Fibroblast of lung (primary cell): ENCODE measurements at regions not wholly inside any gene's neighbourhood (a gene's known extent, or its start where the extent isn't known, plus 50 kb on each side); places are given as distances from the start of the nearest gene placed in this dataset.
"Not testable (repeated sequence)": the region's sequence is repeated elsewhere in the genome, so short reads cannot be mapped to it uniquely, and the experiment has no call there.

Experiments used
- DNase-seq, 2 donors: peaks; one replicate each; pipeline versions ENCODE4 v3.0.0 to v3.0.0-alpha.2; 2010; ENCODE audit warnings: low read depth in 2 of 2
- H2AFZ ChIP-seq: 2 replicates; pipeline ENCODE4 v1.5.1; 2012; ENCODE audit warnings: low read length, control low read depth, inconsistent platforms
- H3K27ac ChIP-seq: 2 replicates; pipeline ENCODE4 v1.5.1; 2011; ENCODE audit warnings: low read length, control low read depth; ENCODE audit not compliant: insufficient read depth
- H3K27me3 ChIP-seq: 2 replicates; pipeline ENCODE4 v1.5.1; 2011; ENCODE audit warnings: mild to moderate bottlenecking, low read length; ENCODE audit not compliant: control insufficient read depth, insufficient read depth
- H3K36me3 ChIP-seq: 2 replicates; pipeline ENCODE4 v1.5.1; 2011; ENCODE audit warnings: low read length; ENCODE audit not compliant: control insufficient read depth, insufficient read depth
- H3K4me1 ChIP-seq: 2 replicates; pipeline ENCODE4 v1.5.1; 2011; ENCODE audit warnings: low read length; ENCODE audit not compliant: control insufficient read depth, insufficient read depth; ENCODE audit errors: extremely low read depth
- H3K4me2 ChIP-seq: 2 replicates; pipeline ENCODE4 v1.5.1; 2011; ENCODE audit warnings: low read length, control low read depth; ENCODE audit not compliant: insufficient read depth; ENCODE audit errors: extremely low read depth
- H3K4me3 ChIP-seq, 4 experiments: fragments of 200-600 bp in 1 of 4; sonication (generic) in 1 of 4; replicated peaks in 1 of 4; 2 replicates each; pipeline ENCODE4 v1.5.1; 2011 to 2016; ENCODE audit warnings: low read length in 4 of 4, low read depth in 3 of 4, mild to moderate bottlenecking in 3 of 4, control low read depth in 2 of 4, inconsistent platforms in 1 of 4, mixed read lengths in 1 of 4; ENCODE audit not compliant: insufficient read depth in 1 of 4; ENCODE audit errors: control extremely low read depth in 1 of 4
- H3K79me2 ChIP-seq: 2 replicates; pipeline ENCODE4 v1.5.1; 2012; ENCODE audit warnings: mild to moderate bottlenecking, low read length, inconsistent platforms; ENCODE audit not compliant: control insufficient read depth, insufficient read depth
- H3K9ac ChIP-seq: 2 replicates; pipeline ENCODE4 v1.5.1; 2011; ENCODE audit warnings: mild to moderate bottlenecking, low read length, control low read depth; ENCODE audit not compliant: insufficient read depth
- H3K9me3 ChIP-seq: 2 replicates; pipeline ENCODE4 v1.5.1; 2012; ENCODE audit warnings: low read depth, low read length; ENCODE audit not compliant: control insufficient read depth, insufficient read depth
- H4K20me1 ChIP-seq: 2 replicates; pipeline ENCODE4 v1.5.1; 2011; ENCODE audit warnings: low read length; ENCODE audit not compliant: control insufficient read depth, insufficient read depth; ENCODE audit errors: extremely low read depth
- EZH2 ChIP-seq: IDR thresholded peaks from 2 replicates; pipeline ENCODE4 v1.5.1; 2012; ENCODE audit warnings: low read length, control low read depth, mild to moderate bottlenecking; ENCODE audit errors: missing control alignments
- TF ChIP-seq, protein P1 (sequence below), 2 donors: IDR thresholded peaks in 1 of 2; conservative IDR thresholded peaks in 1 of 2; 1 replicate in 1 of 2; 2 replicates in 1 of 2; pipeline ENCODE4 v1.5.1; 2011 to 2012; ENCODE audit warnings: low read length in 2 of 2, control low read depth in 1 of 2, inconsistent platforms in 1 of 2, low read depth in 1 of 2, mild to moderate bottlenecking in 1 of 2

DNA sequence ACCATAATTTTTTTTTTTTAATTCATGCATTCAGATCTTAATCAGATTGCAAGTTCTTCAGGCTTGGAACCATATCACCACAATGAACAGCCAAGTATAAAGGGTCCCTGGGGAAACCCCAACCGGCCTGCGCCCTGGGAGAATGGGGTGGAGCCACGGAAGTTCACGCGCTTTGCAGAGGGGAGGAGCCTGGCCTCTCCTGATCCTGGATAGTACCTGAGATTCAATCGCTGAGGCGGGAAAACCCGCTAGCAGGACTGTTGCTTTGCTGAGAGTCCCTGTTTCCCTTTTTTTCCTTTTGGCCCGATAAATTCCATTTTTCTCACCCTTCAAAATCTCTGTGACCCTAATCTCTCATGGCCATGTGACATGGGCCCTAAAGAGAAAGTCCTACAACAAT, 385.1 kb downstream of the IRS2 start:
- H3K36me3 ChIP-seq, result no peaks in the 10 kb centered on the region
- no peak overlapping the region for H3K9ac ChIP-seq
- H3K4me3 ChIP-seq, result no peak overlapping the region
- H3K79me2 ChIP-seq, result no peaks in the 10 kb centered on the region
- H3K27ac ChIP-seq, result no peak overlapping the region
- DNase-seq, result no peak
- no peaks in the 10 kb centered on the region for H4K20me1 ChIP-seq
- H3K4me1 ChIP-seq, result no peaks in the 10 kb centered on the region
- no peak for TF ChIP-seq EZH2
- TF ChIP-seq, protein P1, sequence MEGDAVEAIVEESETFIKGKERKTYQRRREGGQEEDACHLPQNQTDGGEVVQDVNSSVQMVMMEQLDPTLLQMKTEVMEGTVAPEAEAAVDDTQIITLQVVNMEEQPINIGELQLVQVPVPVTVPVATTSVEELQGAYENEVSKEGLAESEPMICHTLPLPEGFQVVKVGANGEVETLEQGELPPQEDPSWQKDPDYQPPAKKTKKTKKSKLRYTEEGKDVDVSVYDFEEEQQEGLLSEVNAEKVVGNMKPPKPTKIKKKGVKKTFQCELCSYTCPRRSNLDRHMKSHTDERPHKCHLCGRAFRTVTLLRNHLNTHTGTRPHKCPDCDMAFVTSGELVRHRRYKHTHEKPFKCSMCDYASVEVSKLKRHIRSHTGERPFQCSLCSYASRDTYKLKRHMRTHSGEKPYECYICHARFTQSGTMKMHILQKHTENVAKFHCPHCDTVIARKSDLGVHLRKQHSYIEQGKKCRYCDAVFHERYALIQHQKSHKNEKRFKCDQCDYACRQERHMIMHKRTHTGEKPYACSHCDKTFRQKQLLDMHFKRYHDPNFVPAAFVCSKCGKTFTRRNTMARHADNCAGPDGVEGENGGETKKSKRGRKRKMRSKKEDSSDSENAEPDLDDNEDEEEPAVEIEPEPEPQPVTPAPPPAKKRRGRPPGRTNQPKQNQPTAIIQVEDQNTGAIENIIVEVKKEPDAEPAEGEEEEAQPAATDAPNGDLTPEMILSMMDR (conservative IDR thresholded peaks at IDR 0.05 in 1 of 2, IDR thresholded peaks at IDR 0.05 in 1 of 2; ENCODE audit: low read depth in 1 of 2, low read length in 2 of 2), result no peak
- H3K4me2 ChIP-seq, result no peak overlapping the region
- no peaks in the 10 kb centered on the region for H3K9me3 ChIP-seq
- H3K27me3 ChIP-seq, result no peaks in the 10 kb centered on the region
- no peak overlapping the region for H2AFZ ChIP-seq

DNA sequence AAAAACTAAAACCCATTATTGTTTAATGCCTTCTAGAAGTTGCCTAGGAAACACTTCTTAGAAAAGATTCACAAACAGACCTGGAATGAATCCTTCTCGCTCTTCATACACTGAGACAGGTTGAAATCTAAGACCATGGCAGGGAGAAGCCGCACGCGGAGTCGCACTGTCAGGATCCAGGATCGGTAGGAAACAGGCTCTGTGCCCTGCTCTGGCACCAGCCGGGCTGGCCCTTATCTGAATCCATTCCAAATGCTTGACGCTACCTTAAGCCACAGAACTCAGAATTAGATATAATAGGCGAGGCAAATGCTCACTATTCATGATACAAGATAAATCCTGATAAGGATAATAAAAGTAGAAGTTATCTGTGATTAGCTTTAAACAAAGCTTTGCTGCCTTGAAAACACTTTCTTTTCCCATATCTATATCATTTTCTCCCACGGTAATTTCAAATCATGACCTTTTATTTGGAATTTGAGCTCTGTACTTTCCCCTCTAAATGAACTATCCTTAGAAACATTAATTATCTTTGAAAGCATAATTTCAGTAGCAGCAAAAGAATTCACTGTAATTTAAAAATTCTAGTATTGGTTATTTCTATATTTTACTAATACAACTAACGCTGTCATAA, 385.6 kb downstream of the IRS2 start:
- no peak overlapping the region for H2AFZ ChIP-seq
- DNase-seq, result peak in 1 of 2 donors; percentile 6
- H3K36me3 ChIP-seq, result no peaks in the 10 kb centered on the region
- no peaks in the 10 kb centered on the region for H3K4me1 ChIP-seq
- no peak overlapping the region for H3K4me3 ChIP-seq
- H3K4me2 ChIP-seq, result no peak overlapping the region
- H3K27ac ChIP-seq, result no peak overlapping the region
- no peaks in the 10 kb centered on the region for H3K9me3 ChIP-seq
- no peak overlapping the region for H3K9ac ChIP-seq
- H3K79me2 ChIP-seq, result no peaks in the 10 kb centered on the region
- H4K20me1 ChIP-seq, result no peaks in the 10 kb centered on the region
- H3K27me3 ChIP-seq, result no peaks in the 10 kb centered on the region
- TF ChIP-seq EZH2, result no peak
- TF ChIP-seq, protein P1 (conservative IDR thresholded peaks at IDR 0.05 in 1 of 2, IDR thresholded peaks at IDR 0.05 in 1 of 2; ENCODE audit: low read depth in 1 of 2, low read length in 2 of 2), result no peak

DNA sequence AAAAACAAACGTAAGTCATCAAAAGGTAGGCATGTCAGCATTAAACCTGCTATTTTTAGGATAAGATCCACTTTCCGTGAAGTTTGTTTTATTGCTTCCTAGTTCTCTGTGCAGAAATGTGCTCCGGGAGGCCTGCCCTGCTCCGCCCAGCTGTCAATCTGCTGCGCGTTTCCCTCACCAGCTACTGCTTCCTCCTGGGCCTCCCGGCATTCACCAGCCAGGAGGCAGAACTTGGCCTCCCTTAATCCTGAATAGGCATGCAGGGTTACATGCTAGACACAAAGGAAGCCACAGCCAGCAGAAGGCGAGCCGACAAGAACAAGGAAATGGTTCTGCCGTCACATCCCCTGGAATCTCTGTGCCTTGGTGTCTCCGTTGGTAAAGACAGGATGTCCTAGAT, 386.2 kb downstream of the IRS2 start:
- H3K79me2 ChIP-seq, result no peaks in the 10 kb centered on the region
- no peak for TF ChIP-seq EZH2
- TF ChIP-seq, protein P1 (conservative IDR thresholded peaks at IDR 0.05 in 1 of 2, IDR thresholded peaks at IDR 0.05 in 1 of 2; ENCODE audit: low read depth in 1 of 2, low read length in 2 of 2), result no peak
- no peaks in the 10 kb centered on the region for H3K9me3 ChIP-seq
- no peaks in the 10 kb centered on the region for H3K36me3 ChIP-seq
- H3K4me2 ChIP-seq, result no peak overlapping the region
- no peak overlapping the region for H3K4me3 ChIP-seq
- DNase-seq, result peak in 1 of 2 donors; percentile 10
- no peak overlapping the region for H3K9ac ChIP-seq
- no peak overlapping the region for H2AFZ ChIP-seq
- no peaks in the 10 kb centered on the region for H4K20me1 ChIP-seq
- no peaks in the 10 kb centered on the region for H3K27me3 ChIP-seq
- H3K4me1 ChIP-seq, result no peaks in the 10 kb centered on the region
- H3K27ac ChIP-seq, result no peak overlapping the region

DNA sequence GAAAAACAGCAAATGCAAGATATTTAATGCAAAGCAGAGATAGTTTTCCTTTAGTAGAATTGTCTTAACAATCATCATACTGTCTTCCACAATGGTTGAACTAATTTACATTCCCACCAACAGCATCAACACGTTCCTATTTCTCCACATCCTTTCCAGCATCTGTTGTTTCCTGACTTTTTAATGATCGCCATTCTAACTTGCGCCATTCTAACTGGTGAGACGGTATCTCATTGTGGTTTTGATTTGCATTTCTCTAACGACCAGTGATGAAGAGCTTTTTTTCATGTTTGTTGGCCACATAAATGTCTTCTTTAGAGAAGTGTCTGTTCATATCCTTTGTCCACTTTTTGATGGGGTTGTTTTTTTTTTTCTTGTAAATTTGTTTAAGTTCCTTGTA, 388.3 kb downstream of the IRS2 start:
- H4K20me1 ChIP-seq, H3K27me3 ChIP-seq, H3K79me2 ChIP-seq, H3K9me3 ChIP-seq, H3K4me1 ChIP-seq, H3K27ac ChIP-seq, H3K4me2 ChIP-seq, H3K9ac ChIP-seq, H2AFZ ChIP-seq, H3K36me3 ChIP-seq, DNase-seq, H3K4me3 ChIP-seq: not testable (repeated sequence)
